Subcutaneous abdominal adipose tissue (tissue), 5 donors: ENCODE measurements at regions not wholly inside any gene's neighbourhood (a gene's known extent, or its start where the extent isn't known, plus 50 kb on each side); places are given as distances from the start of the nearest gene placed in this dataset.
"Not testable (repeated sequence)": the region's sequence is repeated elsewhere in the genome, so short reads cannot be mapped to it uniquely, and the experiment has no call there.

Experiments
- H3K27ac ChIP-seq: one replicate; pipeline ENCODE4 v1.7.0; 2013; ENCODE audit warnings: low read depth, mild to moderate bottlenecking, inconsistent platforms, low read length, moderate library complexity
- H3K27me3 ChIP-seq, 5 donors: one replicate each; pipeline ENCODE4 v1.7.0; 2013; ENCODE audit warnings: low read length in 5 of 5, inconsistent platforms in 1 of 5; ENCODE audit not compliant: control insufficient read depth in 5 of 5, insufficient read depth in 4 of 5
- H3K36me3 ChIP-seq, 5 donors: one replicate each; pipeline ENCODE4 v1.7.0; 2013; ENCODE audit warnings: low read length in 5 of 5; ENCODE audit not compliant: control insufficient read depth in 5 of 5, insufficient read depth in 5 of 5
- H3K4me1 ChIP-seq, 5 donors: one replicate each; pipeline ENCODE4 v1.7.0; 2013; ENCODE audit warnings: low read length in 5 of 5, mild to moderate bottlenecking in 3 of 5, moderate library complexity in 1 of 5; ENCODE audit not compliant: control insufficient read depth in 5 of 5, insufficient read depth in 5 of 5
- H3K4me3 ChIP-seq, 5 donors: one replicate each; pipeline ENCODE4 v1.7.0; 2013; ENCODE audit warnings: low read length in 5 of 5, low read depth in 1 of 5
- H3K9ac ChIP-seq, 5 donors: one replicate each; pipeline ENCODE4 v1.7.0; 2013; ENCODE audit warnings: low read length in 5 of 5, mild to moderate bottlenecking in 4 of 5, moderate library complexity in 3 of 5
- H3K9me3 ChIP-seq, 5 donors: one replicate each; pipeline ENCODE4 v1.7.0; 2013; ENCODE audit warnings: low read length in 5 of 5; ENCODE audit not compliant: control insufficient read depth in 5 of 5
- donor health status: healthy.
- donor health status: healthy.
- donor health status: healthy.
- donor health status: healthy.
- donor health status: healthy.

GRCh38 chr16:50451951-50452508, 83.2 kb upstream of the BRD7 start:
- H3K4me3 ChIP-seq: no peak overlapping the region
- no peaks in the 10 kb centered on the region for H3K36me3 ChIP-seq
- peaks cover under 1 to 20% (median 15%) of the 10 kb centered on the region in 5 donors for H3K27me3 ChIP-seq
- H3K9me3 ChIP-seq: no peaks in the 10 kb centered on the region
- no peak overlapping the region for H3K27ac ChIP-seq
- no peak overlapping the region for H3K9ac ChIP-seq
- no peaks in the 10 kb centered on the region for H3K4me1 ChIP-seq

- H3K9me3 ChIP-seq: no peaks in the 10 kb centered on the region
- no peak overlapping the region for H3K27ac ChIP-seq
- peaks cover 3 to 25% (median 20%) of the 10 kb centered on the region in 5 donors for H3K27me3 ChIP-seq
- no peaks in the 10 kb centered on the region for H3K4me1 ChIP-seq
- H3K4me3 ChIP-seq: no peak overlapping the region
- H3K36me3 ChIP-seq: no peaks in the 10 kb centered on the region
- H3K9ac ChIP-seq: no peak overlapping the region
Observed at GRCh38 chr16:50450957-50451356, 82.2 kb upstream of the BRD7 start.

- Histone ChIP-seq H3K4me1 (no peaks in the 10 kb centered on the region), H3K9me3 (peaks cover 0 to 1% (median 0%) of the 10 kb centered on the region in 5 donors), H3K9ac (no peak overlapping the region), H3K27me3 (peaks cover 3 to 23% (median 20%) of the 10 kb centered on the region in 5 donors), H3K4me3 (no peak overlapping the region), H3K36me3 (no peaks in the 10 kb centered on the region), H3K27ac (no peak overlapping the region)
Observed at GRCh38 chr16:50449800-50450199, 81.0 kb upstream of the BRD7 start.

DNA sequence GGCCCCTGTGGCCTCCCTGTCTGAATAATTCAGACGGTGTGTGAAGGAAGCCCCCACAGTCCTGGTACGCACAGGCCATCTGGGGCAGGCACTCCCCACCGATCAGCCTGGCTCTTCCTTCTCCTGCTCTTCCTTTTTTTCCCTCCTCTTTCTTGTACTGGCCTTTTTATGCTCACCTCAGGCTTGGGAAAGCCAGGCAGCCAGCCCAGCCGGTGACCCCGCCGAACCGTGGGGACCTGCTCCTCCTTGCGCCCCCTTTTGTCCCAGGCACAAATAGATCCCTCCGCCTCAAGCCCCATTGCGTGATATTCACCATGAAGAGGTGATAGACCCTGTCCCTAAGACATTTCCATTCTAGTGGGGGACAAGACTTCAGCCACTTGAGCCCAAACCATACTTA, 80.2 kb upstream of the BRD7 start:
- Histone ChIP-seq H3K4me1 (no peaks in the 10 kb centered on the region), H3K9me3 (peaks cover 0 to 6% (median 0%) of the 10 kb centered on the region in 5 donors), H3K4me3 (no peak overlapping the region), H3K27me3 (peaks cover 3 to 23% (median 20%) of the 10 kb centered on the region in 5 donors), H3K36me3 (no peaks in the 10 kb centered on the region), H3K9ac (no peak overlapping the region), H3K27ac (no peak overlapping the region)

GRCh38 chr16:50448522-50448921, 79.7 kb upstream of the BRD7 start:
- H3K4me1 ChIP-seq: no peaks in the 10 kb centered on the region

GRCh38 chr16:50447386-50447785, 78.6 kb upstream of the BRD7 start:
- H3K4me3 ChIP-seq, H3K9ac ChIP-seq, H3K4me1 ChIP-seq, H3K9me3 ChIP-seq, H3K36me3 ChIP-seq, H3K27ac ChIP-seq: not testable (repeated sequence)
- H3K27me3 ChIP-seq: peaks cover 3 to 23% (median 20%) of the 10 kb centered on the region in 5 donors

More at GRCh38 chr16:50448522-50448921, 79.7 kb upstream of the BRD7 start:
- H3K9ac ChIP-seq: no peak overlapping the region
- H3K27me3 ChIP-seq: peaks cover 3 to 23% (median 20%) of the 10 kb centered on the region in 5 donors
- H3K4me3 ChIP-seq: no peak overlapping the region
- H3K36me3 ChIP-seq: no peaks in the 10 kb centered on the region
- no peak overlapping the region for H3K27ac ChIP-seq
- H3K9me3 ChIP-seq: peaks cover 0 to 6% (median 0%) of the 10 kb centered on the region in 5 donors

- peaks cover under 1 to 10% (median 6%) of the 10 kb centered on the region in 5 donors for H3K9me3 ChIP-seq
- H3K4me3 ChIP-seq: no peak overlapping the region
- no peak overlapping the region for H3K9ac ChIP-seq
- H3K27me3 ChIP-seq: peaks cover 3 to 23% (median 20%) of the 10 kb centered on the region in 5 donors
- no peak overlapping the region for H3K27ac ChIP-seq
- H3K4me1 ChIP-seq: no peaks in the 10 kb centered on the region
- H3K36me3 ChIP-seq: no peaks in the 10 kb centered on the region
Observed at GRCh38 chr16:50446861-50447260, 78.1 kb upstream of the BRD7 start.

DNA sequence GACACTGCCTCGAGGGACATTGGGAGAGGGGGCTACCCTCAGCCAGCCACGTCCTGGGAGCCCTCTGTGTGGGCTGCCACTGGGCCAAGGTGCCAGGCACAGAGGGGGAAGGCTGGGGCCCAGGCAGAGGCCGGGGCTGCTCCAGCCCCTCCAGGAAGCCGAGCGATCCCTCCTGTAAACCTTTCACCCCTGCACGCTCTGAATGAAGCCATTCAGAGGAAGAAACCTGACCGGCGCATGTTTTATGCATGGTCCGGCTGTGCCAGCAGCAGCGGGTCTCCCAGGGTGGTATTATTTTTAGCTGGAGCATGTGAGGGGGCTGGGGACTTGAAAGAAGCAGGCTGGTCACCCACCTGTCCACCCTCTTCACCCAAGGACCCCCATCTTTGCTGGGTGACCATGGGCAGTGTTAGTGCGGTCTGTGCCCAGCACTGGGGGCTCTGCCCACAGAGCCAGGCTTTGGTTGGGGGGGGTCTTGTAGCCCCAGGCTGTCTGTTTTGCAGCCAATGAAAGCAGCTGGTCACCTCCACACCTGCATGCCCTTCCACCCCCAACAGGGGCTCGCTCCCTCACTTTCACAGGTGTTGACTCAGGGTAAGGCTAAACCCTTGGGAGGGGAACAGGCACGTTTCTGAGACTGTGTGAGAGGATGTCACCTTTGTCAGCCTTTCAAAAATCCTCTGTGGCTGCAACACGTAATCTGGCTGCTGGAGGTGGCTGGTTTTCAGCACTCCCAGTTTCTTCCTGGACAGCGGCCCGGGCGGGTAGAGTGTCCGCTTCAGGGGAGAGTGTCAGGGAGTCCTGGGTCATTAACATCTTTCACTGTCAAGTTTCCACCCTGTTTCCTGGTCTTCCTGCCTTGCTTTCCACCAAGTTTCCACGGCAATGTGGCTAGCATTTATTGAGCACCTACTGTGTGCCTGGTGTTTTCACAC, 77.1 kb upstream of the BRD7 start:
- Histone ChIP-seq H3K9me3 (peaks cover 4 to 19% (median 13%) of the 10 kb centered on the region in 5 donors), H3K4me1 (no peaks in the 10 kb centered on the region), H3K27me3 (peaks cover 3 to 23% (median 20%) of the 10 kb centered on the region in 5 donors), H3K9ac (no peak overlapping the region), H3K36me3 (no peaks in the 10 kb centered on the region), H3K27ac (no peak overlapping the region), H3K4me3 (no peak overlapping the region)

- Histone ChIP-seq H3K27me3 (peaks cover under 1 to 20% (median 18%) of the 10 kb centered on the region in 5 donors), H3K27ac (no peak overlapping the region), H3K9me3 (peaks cover 4 to 33% (median 21%) of the 10 kb centered on the region in 5 donors), H3K4me3 (no peak overlapping the region), H3K9ac (no peak overlapping the region), H3K4me1 (no peaks in the 10 kb centered on the region), H3K36me3 (no peaks in the 10 kb centered on the region)
Observed at GRCh38 chr16:50444526-50444925, 75.7 kb upstream of the BRD7 start.

DNA sequence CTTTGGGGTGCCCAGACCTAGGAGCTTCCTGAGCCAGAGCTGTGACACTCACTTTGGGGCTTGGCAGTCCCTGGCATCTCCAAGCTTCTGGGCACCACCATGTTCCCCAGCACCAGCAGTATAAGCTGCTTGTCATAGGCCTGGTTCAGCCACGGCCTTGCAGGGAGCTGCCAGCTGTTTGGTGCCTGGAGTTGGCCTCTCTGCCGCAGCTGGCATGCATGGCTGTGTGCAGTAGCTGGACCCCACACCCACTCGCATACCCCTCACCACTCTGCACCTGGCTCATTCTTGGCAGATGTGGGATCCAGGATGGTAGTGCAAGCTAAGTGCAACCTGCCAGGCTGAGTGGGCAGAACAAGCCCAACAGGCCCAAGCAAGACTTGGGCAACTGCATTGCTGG, 73.4 kb upstream of the BRD7 start:
- Histone ChIP-seq H3K27ac (no peak overlapping the region), H3K4me1 (no peaks in the 10 kb centered on the region)

More for the DNA sequence above, 73.4 kb upstream of the BRD7 start:
- no peak overlapping the region for H3K9ac ChIP-seq
- no peak overlapping the region for H3K4me3 ChIP-seq
- peaks cover 0 to 9% (median 4%) of the 10 kb centered on the region in 5 donors for H3K27me3 ChIP-seq
- peaks cover 5 to 44% (median 27%) of the 10 kb centered on the region in 5 donors for H3K9me3 ChIP-seq
- no peaks in the 10 kb centered on the region for H3K36me3 ChIP-seq
